GM12878 (cell line): ENCODE measurements at regions not wholly inside any gene's neighbourhood (a gene's known extent, or its start where the extent isn't known, plus 50 kb on each side); places are given as distances from the start of the nearest gene placed in this dataset.

Source experiments
- CBX5 ChIP-seq: sonication (generic); IDR thresholded peaks from 2 replicates; pipeline ENCODE4 v1.6.1; 2016; ENCODE audit warnings: low read depth, moderate library complexity, mild to moderate bottlenecking, inconsistent platforms
- CHD2 ChIP-seq: IDR thresholded peaks from 2 replicates; pipeline ENCODE4 v1.6.1; 2011; ENCODE audit warnings: low read depth, low read length, improper control_type of control experiment, borderline replicate concordance
- POLR2AphosphoS5 ChIP-seq: IDR thresholded peaks from 2 replicates; pipeline ENCODE4 v1.6.1; 2011; ENCODE audit warnings: mild to moderate bottlenecking, low read length, inconsistent platforms
- RAD21 ChIP-seq: IDR thresholded peaks from 2 replicates; pipeline ENCODE4 v1.6.1; 2011; ENCODE audit warnings: mild to moderate bottlenecking, low read depth, low read length, moderate library complexity; ENCODE audit not compliant: insufficient read depth
- TF ChIP-seq, protein P1 (sequence below), 3 experiments: IDR thresholded peaks in 2 of 3; conservative IDR thresholded peaks in 1 of 3; 2 replicates each; pipeline ENCODE4 v1.5.1; 2011; ENCODE audit warnings: low read depth in 3 of 3, low read length in 3 of 3, mild to moderate bottlenecking in 3 of 3, control low read depth in 2 of 3, moderate library complexity in 2 of 3, inconsistent platforms in 1 of 3, mixed read lengths in 1 of 3; ENCODE audit not compliant: control insufficient read depth in 2 of 3, insufficient read depth in 1 of 3; ENCODE audit errors: extremely low read depth in 1 of 3

DNA sequence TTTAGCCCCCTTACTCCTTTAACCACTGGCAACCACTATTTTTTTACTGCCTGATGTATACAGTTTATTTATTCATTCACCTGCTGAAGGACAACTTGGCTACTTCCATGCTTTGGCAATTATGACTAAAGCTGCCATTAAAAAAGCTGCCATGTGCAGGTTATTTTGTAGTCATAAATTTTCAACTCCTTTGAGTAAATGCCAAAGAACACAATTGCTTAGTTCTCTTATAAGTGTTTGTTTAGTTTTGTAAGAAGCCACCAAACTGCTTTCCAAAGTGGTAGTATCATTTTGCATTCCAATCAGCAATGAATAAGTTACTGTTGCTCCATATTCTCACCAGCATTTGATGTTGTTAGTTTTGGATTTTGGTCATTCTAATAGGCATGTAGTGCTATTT lies 1831.8 kb downstream of the PCDH7 start:
- no peak for TF ChIP-seq CHD2
- TF ChIP-seq RAD21: no peak
- TF ChIP-seq, protein P1, sequence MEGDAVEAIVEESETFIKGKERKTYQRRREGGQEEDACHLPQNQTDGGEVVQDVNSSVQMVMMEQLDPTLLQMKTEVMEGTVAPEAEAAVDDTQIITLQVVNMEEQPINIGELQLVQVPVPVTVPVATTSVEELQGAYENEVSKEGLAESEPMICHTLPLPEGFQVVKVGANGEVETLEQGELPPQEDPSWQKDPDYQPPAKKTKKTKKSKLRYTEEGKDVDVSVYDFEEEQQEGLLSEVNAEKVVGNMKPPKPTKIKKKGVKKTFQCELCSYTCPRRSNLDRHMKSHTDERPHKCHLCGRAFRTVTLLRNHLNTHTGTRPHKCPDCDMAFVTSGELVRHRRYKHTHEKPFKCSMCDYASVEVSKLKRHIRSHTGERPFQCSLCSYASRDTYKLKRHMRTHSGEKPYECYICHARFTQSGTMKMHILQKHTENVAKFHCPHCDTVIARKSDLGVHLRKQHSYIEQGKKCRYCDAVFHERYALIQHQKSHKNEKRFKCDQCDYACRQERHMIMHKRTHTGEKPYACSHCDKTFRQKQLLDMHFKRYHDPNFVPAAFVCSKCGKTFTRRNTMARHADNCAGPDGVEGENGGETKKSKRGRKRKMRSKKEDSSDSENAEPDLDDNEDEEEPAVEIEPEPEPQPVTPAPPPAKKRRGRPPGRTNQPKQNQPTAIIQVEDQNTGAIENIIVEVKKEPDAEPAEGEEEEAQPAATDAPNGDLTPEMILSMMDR (IDR thresholded peaks at IDR 0.05 in 2 of 3, conservative IDR thresholded peaks at IDR 0.05 in 1 of 3; ENCODE audit: control insufficient read depth in 2 of 3, extremely low read depth in 1 of 3, insufficient read depth in 1 of 3, low read depth in 3 of 3, low read length in 3 of 3): no peak
- no peak for TF ChIP-seq POLR2AphosphoS5
- no peak for TF ChIP-seq CBX5
